ENCODE measurements at regions not wholly inside any gene's neighbourhood (a gene's known extent, or its start where the extent isn't known, plus 50 kb on each side); places are given as distances from the start of the nearest gene placed in this dataset.

- Histone ChIP-seq H3K9me2 (ENCODE audit: insufficient read depth) (no peaks in the 10 kb centered on the region), H3K27me3 (ENCODE audit: insufficient read depth) (no peaks in the 10 kb centered on the region), H3K4me2 (no peak overlapping the region), H2AFZ (0 out of 2 replicates have a peak overlapping the region, but pooled peaks have one; percentile 52), H4K20me1 (replicated peaks; ENCODE audit: insufficient read depth) (no peaks in the 10 kb centered on the region), H3K27ac (ENCODE audit: low read depth) (no peak overlapping the region), H3K4me1 (ENCODE audit: insufficient read depth) (no peaks in the 10 kb centered on the region), H3K4me3 (no peak overlapping the region), H3F3A (replicated peaks; ENCODE audit: low read depth) (no peaks in the 10 kb centered on the region), H3K36me3 (ENCODE audit: insufficient read depth) (no peaks in the 10 kb centered on the region), H3K79me2 (replicated peaks; ENCODE audit: insufficient read depth) (no peaks in the 10 kb centered on the region)
- ATAC-seq (no peak), DNase-seq (ENCODE audit: low spot score) (no peak)
- no peaks in the 10 kb centered on the region for H3K4me1 Mint-ChIP-seq
- H3K36me3 Mint-ChIP-seq (ENCODE audit: low read depth), result no peaks in the 10 kb centered on the region
- H3K27ac Mint-ChIP-seq, result no peak overlapping the region
- no peak overlapping the region for H3K4me3 Mint-ChIP-seq
- H3K27me3 Mint-ChIP-seq (ENCODE audit: insufficient read depth, low read depth, poor library complexity), result peaks cover 7% of the 10 kb centered on the region
- H3K9me3 Mint-ChIP-seq, result no peaks in the 10 kb centered on the region; the same call in 2 of the 3 replicates
- TF ChIP-seq CTCF (conservative IDR thresholded peaks at IDR 0.05; ENCODE audit: low read depth in 2 of 2) (no peak), ETS1 (IDR thresholded peaks at IDR 0.05) (no peak), ZNF331 (CRISPR knock-in tag; IDR thresholded peaks at IDR 0.05; ENCODE audit: low read depth) (no peak), REST (IDR thresholded peaks at IDR 0.05; ENCODE audit: unreplicated experiment) (no peak), ZNF114 (CRISPR knock-in tag; IDR thresholded peaks at IDR 0.05) (no peak), NANOG (IDR thresholded peaks at IDR 0.05; ENCODE audit: borderline replicate concordance) (no peak), ZNF462 (CRISPR knock-in tag; IDR thresholded peaks at IDR 0.05) (no peak), JUNB (IDR thresholded peaks at IDR 0.05; ENCODE audit: unreplicated experiment) (no peak), STAT1 (IDR thresholded peaks at IDR 0.05; ENCODE audit: unreplicated experiment) (no peak), EZH2phosphoT487 (IDR thresholded peaks at IDR 0.05; ENCODE audit: unreplicated experiment) (no peak), CREB1 (CRISPR knock-in tag; IDR thresholded peaks at IDR 0.05; ENCODE audit: low read depth) (no peak), EZH2 (IDR thresholded peaks at IDR 0.05; ENCODE audit: low read depth, unreplicated experiment) (no peak), POLR2AphosphoS5 (IDR thresholded peaks at IDR 0.05; ENCODE audit: low read depth) (no peak)
Measured at GRCh38 chr12:110971936-110972335, 51.6 kb upstream of the MYL2 start.
